OCI-LY3 (cell line): ENCODE measurements at regions not wholly inside any gene's neighbourhood (a gene's known extent, or its start where the extent isn't known, plus 50 kb on each side); places are given as distances from the start of the nearest gene placed in this dataset.

Source experiments
- H2AFZ ChIP-seq: fragments of 200-600, 300-600 bp; shearing (Covaris generic); 2 replicates; pipeline ENCODE4 v1.6.0; 2014; ENCODE audit warnings: antibody characterized with exemption, low read depth, low read length
- H3K27ac ChIP-seq: fragments of 200-600, 300-600 bp; sonication (generic); 2 replicates; pipeline ENCODE4 v1.5.1; 2014; ENCODE audit warnings: mild to moderate bottlenecking, low read length, moderate library complexity, mixed read lengths
- H3K27me3 ChIP-seq: fragments of 200-600, 300-600 bp; sonication (generic); 2 replicates; pipeline ENCODE4 v1.6.1; 2014; ENCODE audit warnings: low read depth, low read length, mixed read lengths
- H3K36me3 ChIP-seq: fragments of 200-600, 300-600 bp; sonication (generic); replicated peaks from 2 replicates; pipeline ENCODE3; 2014; ENCODE audit warnings: low read depth, low read length, mixed read lengths
- H3K4me1 ChIP-seq: fragments of 300-600, 200-600 bp; sonication (generic); 2 replicates; pipeline ENCODE4 v1.6.1; 2014; ENCODE audit warnings: low read length, mixed read lengths
- H3K4me2 ChIP-seq: fragments of 200-600, 300-600 bp; sonication (generic); 2 replicates; pipeline ENCODE4 v1.6.1; 2014; ENCODE audit warnings: low read length, mixed read lengths
- H3K4me3 ChIP-seq: fragments of 300-600, 200-600 bp; sonication (generic); 2 replicates; pipeline ENCODE4 v1.5.1; 2014; ENCODE audit warnings: antibody characterized with exemption, mild to moderate bottlenecking, low read length, moderate library complexity
- H3K79me2 ChIP-seq: fragments of 300-600, 200-600 bp; shearing (Covaris generic); 2 replicates; pipeline ENCODE4 v1.6.1; 2014; ENCODE audit warnings: mild to moderate bottlenecking, low read length, mixed read lengths
- H3K9ac ChIP-seq: fragments of 300-600, 200-600 bp; shearing (Covaris generic); 2 replicates; pipeline ENCODE4 v1.6.0; 2014; ENCODE audit warnings: mild to moderate bottlenecking, low read length, moderate library complexity
- H3K9me3 ChIP-seq: fragments of 200-600, 300-600 bp; shearing (Covaris generic); 2 replicates; pipeline ENCODE4 v1.6.1; 2014; ENCODE audit warnings: low read length, mixed read lengths; ENCODE audit not compliant: insufficient read depth
- H4K20me1 ChIP-seq: fragments of 200-600, 300-600 bp; sonication (generic); 2 replicates; pipeline ENCODE4 v1.6.1; 2016; ENCODE audit warnings: low read length, mixed read lengths; ENCODE audit not compliant: insufficient read depth
- EZH2phosphoT487 ChIP-seq: fragments of 200-600 bp; shearing (Covaris generic); IDR thresholded peaks from 2 replicates; pipeline ENCODE4 v1.6.1; 2018; ENCODE audit warnings: antibody characterized with exemption, mixed run types, low read depth
- TF ChIP-seq, protein P1 (sequence below): fragments of 200-600, 300-600 bp; sonication (generic); IDR thresholded peaks from 2 replicates; pipeline ENCODE4 v1.5.1; 2014; ENCODE audit warnings: antibody characterized with exemption, low read length, low read depth

DNA sequence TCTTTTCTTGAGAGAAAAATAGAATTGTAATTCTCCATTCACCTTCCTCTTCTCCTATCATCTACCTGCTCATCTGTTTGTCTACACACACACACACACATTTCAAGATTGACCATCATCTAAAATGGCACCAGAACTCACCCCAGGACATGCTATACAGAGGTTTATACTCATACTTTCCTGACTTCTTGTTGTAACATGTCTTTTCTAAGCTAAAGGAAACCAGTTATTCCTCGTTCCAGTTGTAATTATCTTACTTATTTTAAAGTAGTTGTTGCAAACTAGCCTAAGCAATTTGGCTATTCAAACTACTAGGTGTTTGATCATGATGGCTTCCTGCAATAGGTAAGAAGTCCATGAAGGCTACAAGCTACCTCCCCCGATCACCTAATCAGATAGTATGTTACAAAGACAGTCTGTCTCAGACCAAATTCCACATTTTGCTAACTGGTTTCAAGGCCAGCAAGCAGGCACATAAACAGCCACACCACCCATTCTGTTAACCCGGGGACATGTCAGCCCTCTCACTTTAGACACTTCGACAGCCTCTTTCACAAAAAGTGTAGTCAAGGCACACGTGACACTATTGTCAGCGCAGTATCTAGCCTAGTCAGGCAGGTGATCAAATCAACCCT, 189.7 kb downstream of the SHQ1 start:
- Histone ChIP-seq H4K20me1 (no peaks in the 10 kb centered on the region), H3K36me3 (no peaks in the 10 kb centered on the region), H3K9ac (no peak overlapping the region), H3K27me3 (peaks cover 25% of the 10 kb centered on the region), H3K4me1 (0 out of 2 replicates have a peak, but pooled peaks cover 3% of the 10 kb centered on the region), H2AFZ (no peak overlapping the region), H3K4me2 (no peak overlapping the region), H3K9me3 (no peaks in the 10 kb centered on the region), H3K27ac (no peak overlapping the region), H3K79me2 (no peaks in the 10 kb centered on the region), H3K4me3 (no peak overlapping the region)
- no peak for TF ChIP-seq EZH2phosphoT487
- TF ChIP-seq, protein P1, sequence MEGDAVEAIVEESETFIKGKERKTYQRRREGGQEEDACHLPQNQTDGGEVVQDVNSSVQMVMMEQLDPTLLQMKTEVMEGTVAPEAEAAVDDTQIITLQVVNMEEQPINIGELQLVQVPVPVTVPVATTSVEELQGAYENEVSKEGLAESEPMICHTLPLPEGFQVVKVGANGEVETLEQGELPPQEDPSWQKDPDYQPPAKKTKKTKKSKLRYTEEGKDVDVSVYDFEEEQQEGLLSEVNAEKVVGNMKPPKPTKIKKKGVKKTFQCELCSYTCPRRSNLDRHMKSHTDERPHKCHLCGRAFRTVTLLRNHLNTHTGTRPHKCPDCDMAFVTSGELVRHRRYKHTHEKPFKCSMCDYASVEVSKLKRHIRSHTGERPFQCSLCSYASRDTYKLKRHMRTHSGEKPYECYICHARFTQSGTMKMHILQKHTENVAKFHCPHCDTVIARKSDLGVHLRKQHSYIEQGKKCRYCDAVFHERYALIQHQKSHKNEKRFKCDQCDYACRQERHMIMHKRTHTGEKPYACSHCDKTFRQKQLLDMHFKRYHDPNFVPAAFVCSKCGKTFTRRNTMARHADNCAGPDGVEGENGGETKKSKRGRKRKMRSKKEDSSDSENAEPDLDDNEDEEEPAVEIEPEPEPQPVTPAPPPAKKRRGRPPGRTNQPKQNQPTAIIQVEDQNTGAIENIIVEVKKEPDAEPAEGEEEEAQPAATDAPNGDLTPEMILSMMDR, result no peak

DNA sequence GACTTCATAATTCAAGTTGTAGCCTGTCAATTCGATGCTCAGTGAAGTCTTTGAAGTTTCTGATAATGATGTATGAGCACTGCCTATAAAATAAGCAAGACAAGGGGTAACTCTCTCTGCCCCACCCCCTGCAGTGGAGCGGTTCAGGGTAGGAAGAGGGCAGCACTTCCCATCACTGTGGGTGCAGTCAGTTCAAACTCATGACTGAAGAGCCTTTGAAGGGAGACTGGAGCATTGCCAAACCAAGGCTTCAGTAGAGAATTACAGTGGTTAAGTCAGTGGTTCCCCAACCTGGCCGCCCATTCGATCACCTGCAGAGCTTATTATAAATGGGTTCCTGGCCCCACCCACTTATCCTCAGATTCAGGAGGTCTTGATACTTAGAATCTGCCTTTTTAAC, 190.6 kb downstream of the SHQ1 start:
- Histone ChIP-seq H3K36me3 (no peaks in the 10 kb centered on the region), H3K4me2 (no peak overlapping the region), H3K27ac (no peak overlapping the region), H4K20me1 (no peaks in the 10 kb centered on the region), H3K4me1 (0 out of 2 replicates have a peak, but pooled peaks cover 3% of the 10 kb centered on the region), H3K27me3 (peaks cover 31% of the 10 kb centered on the region), H3K79me2 (no peaks in the 10 kb centered on the region), H3K9ac (no peak overlapping the region), H3K4me3 (no peak overlapping the region), H2AFZ (no peak overlapping the region), H3K9me3 (no peaks in the 10 kb centered on the region)
- TF ChIP-seq, protein P1, result 0 out of 2 replicates have a peak, but pooled peaks have one; percentile 5
- no peak for TF ChIP-seq EZH2phosphoT487

DNA sequence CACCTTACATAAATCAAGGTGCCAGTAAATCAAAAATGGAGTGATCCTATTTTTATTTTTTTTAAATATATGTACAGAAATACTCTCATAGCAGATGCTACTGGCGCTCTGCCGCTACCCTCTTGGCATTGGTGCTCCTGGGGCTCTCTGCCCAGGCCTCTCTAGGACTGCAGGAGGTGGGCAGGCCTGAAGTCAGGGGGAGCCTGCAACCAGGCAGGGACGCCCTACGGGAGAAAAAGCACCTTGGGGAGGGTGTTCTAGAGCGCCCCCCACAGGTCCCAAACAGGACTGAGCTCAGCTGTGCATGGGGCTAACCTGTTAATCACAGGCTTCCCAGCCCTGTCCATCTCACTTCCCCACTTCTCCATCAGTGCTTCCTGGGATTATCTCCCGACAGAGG, 192.5 kb downstream of the SHQ1 start:
- Histone ChIP-seq H2AFZ (no peak overlapping the region), H3K27ac (no peak overlapping the region), H3K4me1 (0 out of 2 replicates have a peak, but pooled peaks cover 3% of the 10 kb centered on the region), H3K9me3 (no peaks in the 10 kb centered on the region), H3K36me3 (no peaks in the 10 kb centered on the region), H3K9ac (no peak overlapping the region), H4K20me1 (no peaks in the 10 kb centered on the region), H3K79me2 (no peaks in the 10 kb centered on the region), H3K4me3 (no peak overlapping the region), H3K27me3 (peaks cover 36% of the 10 kb centered on the region), H3K4me2 (no peak overlapping the region)
- TF ChIP-seq, protein P1, result peak; percentile 50
- no peak for TF ChIP-seq EZH2phosphoT487

DNA sequence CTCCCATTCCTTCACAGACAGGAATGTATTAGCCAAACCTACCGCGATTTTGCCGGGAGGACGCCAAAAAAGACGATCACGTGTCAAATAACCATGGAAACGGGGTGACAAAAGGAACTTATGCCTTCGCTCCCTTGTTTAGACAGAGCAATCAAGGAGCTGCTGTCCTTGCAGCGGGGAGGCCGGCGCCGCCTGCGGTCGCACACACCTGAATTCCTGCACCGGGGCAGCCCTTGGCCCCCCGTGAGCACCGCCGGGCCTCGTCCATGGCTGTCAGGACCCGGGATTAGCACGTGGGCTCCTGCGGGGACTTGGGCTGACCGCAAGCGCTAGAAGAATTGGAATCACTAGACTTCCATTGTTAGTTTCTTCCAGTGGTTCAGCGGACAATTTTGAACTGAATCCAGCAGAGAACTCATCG, 193.1 kb downstream of the SHQ1 start:
- H3K27ac ChIP-seq, result no peak overlapping the region
- peaks cover 36% of the 10 kb centered on the region for H3K27me3 ChIP-seq
- no peak overlapping the region for H3K4me2 ChIP-seq
- H2AFZ ChIP-seq, result no peak overlapping the region
- H3K9me3 ChIP-seq, result no peaks in the 10 kb centered on the region
- no peak overlapping the region for H3K4me3 ChIP-seq
- TF ChIP-seq, protein P1, result no peak
- no peak for TF ChIP-seq EZH2phosphoT487
- H3K36me3 ChIP-seq, result no peaks in the 10 kb centered on the region
- 0 out of 2 replicates have a peak, but pooled peaks cover 3% of the 10 kb centered on the region for H3K4me1 ChIP-seq
- no peaks in the 10 kb centered on the region for H4K20me1 ChIP-seq
- no peaks in the 10 kb centered on the region for H3K79me2 ChIP-seq
- no peak overlapping the region for H3K9ac ChIP-seq
